ENCODE measurements at regions not wholly inside any gene's neighbourhood (a gene's known extent, or its start where the extent isn't known, plus 50 kb on each side); places are given as distances from the start of the nearest gene placed in this dataset.

- TF ChIP-seq CTCF (IDR thresholded peaks at IDR 0.05), result no peak
- TF ChIP-seq ZFX (IDR thresholded peaks at IDR 0.05; ENCODE audit: borderline replicate concordance), result no peak
Observed at GRCh38 chrX:34770511-34770910, 113.4 kb upstream of the TMEM47 start.
